Ishikawa (cell line): ENCODE measurements at regions not wholly inside any gene's neighbourhood (a gene's known extent, or its start where the extent isn't known, plus 50 kb on each side); places are given as distances from the start of the nearest gene placed in this dataset.

Experiments
- CREB1 ChIP-seq: IDR thresholded peaks from 2 replicates; pipeline ENCODE4 v1.6.1; 2012; ENCODE audit warnings: low read depth
- EP300 ChIP-seq: IDR thresholded peaks from 2 replicates; pipeline ENCODE4 v1.6.1; 2012; ENCODE audit warnings: borderline replicate concordance

DNA sequence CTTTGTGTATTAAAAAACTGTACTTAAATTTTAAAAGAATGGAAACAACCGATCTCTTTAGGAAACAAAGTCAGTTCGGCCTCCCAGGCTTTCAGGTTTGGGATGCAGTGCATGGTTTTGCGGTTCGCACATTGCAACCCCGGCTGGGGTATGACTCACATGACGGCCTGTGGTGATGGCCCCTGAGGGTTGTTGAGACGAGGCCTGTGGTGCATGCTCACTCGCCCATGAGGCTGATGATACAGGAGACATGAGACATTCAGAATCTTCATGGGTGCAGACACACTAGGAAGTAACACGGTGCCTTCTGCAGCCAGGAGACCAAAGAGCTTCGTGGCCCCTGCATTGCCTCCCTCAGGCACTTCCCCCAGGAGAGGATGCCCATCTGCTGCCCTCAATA is 724.6 kb upstream of the SALL3 start:
- TF ChIP-seq EP300 (no peak), CREB1 (no peak)
